NCI-H526 treated with DMSO at 0.1 percent for 48 hours (cell line): ENCODE measurements at regions not wholly inside any gene's neighbourhood (a gene's known extent, or its start where the extent isn't known, plus 50 kb on each side); places are given as distances from the start of the nearest gene placed in this dataset.

ENCODE experiments used
- DNase-seq: peaks from one replicate; lab custom pipeline; 2025; lab: John Stamatoyannopoulos, UW

DNA sequence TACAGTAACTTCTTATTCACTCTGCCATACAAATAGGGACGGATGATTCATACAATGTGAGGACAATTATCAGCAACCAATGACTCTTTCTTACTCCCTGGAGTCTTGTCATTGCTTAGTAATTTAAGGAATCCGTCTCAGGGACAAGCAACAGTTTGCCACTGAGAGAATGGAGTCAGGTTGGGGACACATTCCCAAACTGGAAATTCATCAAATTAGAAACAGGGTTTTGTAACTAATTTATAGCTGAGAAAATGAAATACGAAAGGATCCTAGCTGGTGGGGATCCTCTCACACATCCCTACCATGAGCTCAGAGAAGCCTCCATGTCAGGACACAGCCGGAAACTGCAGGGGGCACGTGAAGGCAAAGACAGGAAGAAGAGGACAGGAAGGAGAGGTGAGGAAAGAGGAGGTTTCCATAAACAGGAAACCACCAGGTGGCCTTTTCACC is 50.4 kb upstream of the KDR start:
- no peak for DNase-seq

DNA sequence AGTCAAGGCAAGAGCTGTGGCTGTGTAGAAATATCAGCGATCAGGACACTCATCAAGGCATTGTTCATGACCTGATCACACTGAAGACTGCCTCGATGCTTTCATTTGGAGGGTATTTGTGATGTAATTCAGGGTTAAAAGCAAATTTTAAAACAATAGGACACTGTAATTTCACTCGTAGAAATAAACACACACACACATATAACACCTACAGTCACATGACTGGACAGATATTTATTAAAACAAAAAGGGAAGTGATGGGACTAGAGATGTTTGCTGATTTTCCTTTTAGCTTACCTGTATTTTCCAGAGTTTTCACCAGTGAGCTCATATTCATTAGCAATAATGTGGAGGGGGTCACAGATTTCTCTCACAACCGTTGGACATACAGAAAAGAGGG is 51.1 kb upstream of the KDR start:
- DNase-seq: no peak

DNA sequence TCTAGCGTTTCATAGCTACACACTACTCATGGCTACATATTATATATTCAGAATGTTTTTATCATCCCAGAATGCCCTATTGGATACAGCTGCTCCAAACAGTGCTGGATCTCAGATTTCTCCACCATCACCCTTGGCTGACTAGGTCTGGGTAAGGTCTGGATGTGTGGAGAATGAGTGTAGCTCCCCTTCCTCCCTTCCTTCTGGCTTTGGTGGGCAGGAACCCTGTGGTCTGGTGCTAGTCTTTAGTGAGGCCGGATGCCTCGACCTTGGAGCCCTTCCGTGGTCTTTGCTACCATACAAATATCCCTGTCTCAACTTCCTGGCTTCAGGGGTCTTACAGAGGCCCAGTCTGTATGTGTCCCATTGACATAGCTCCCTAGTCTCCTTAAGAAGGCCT is 52.1 kb upstream of the KDR start:
- DNase-seq: no peak

DNA sequence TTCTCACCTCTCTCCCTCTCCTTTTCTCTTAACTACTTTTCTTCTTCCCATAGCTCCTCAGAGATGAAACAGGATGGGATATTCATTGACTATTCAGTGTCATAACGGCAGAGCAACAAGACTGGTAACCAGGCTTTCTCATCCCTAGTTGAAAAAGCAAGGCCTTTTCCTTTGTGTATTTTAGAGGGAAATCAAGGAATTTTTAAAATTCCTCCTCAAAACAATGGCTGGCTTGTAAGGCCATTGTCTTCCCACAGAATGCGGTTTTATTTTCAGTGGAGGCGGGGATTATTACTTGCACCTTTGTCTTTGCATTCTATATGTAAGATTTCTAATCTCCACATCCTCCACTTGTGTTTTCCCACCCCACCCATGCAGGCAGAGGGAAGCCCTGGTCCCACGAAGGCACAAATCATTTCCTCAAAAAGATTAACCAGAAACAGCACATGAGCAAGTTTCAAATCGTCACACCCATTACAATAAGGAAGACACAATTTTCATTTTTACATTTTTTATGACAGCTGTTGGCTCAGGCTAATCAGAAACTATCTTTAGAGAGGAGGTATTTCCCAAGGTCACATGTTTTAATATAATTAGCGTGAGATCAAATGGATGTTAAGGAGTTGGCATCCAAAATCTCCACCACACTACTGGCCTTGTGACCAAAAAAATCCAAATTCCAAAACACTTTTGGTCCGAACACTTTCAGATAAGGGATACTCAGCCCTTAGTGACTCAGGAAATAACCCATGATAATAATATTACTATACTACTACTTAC is 53.0 kb upstream of the KDR start:
- no peak for DNase-seq

DNA sequence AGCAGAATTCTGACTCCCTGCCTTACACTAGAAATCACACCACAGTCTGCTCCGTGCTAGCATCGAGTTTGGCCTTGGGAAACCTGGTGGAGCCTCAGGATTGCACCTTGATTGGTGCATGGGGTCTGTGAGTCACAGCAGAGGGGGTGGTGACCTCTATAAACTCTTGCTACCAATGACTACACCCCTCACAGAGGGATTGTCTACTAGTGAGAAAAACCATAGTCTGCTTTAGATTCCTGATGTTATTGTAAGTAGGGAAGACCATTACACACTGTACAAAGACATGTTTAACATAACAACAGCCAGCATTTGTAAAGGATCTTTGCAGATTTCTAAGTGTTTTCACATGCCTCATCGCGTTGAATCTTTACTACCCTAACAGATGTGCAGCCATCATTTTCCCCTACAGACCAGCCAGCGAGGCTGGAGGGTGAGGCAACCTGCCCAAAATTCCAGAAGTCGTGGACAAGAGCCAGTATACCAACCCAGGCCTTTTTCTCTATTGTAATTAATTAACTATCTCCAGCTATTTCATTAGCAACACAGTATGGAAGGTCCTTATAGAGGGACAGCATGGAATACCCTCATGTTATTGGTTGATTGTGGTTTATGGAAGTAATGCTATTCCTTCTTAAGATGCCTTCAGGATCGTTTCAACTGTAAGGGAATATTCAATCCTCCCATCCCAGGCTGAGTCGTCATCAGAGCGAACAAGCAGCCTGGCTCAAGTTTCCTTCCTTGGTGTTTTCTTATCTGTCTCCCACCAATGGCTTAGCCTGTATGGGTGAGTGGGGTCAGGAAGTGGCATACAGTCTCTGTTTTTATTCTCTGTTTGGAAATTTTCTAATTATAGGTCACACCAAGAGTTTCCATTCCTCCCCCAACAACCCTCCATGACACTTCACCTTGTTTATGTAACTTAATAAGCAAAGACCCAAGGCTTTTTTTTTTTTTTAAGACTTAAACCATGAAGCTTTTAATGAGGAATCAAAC is 55.9 kb upstream of the KDR start:
- DNase-seq: no peak

DNA sequence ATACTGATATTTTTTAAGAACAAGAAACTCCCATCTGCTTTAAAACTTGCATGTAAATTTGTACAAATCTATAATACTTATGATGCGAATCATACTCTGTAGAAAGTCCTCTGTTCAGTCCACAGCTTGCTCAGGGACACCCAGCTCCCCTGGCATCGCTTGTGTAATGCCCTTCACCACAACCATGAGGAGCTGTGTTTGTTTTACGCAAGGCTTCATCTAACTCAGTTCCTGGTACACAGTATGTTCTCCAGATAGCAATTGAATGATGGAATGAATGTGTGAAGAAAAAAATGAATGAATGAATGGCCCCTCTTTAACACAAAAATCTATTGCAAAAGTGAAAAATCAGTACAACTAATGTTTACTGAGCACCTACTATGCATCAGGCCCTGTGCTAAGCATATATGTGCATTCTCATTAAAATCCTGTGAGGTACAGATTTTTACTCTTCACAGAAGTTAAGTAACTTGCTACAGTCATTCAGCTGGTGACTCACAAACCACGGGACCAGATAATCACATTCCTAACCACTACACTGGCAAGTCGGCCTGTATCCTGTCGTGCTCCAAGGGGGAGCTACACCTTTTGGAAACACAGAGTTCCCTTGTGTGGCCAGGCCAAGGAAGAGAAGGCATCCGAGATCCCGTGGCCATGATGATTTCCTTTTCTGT is 58.7 kb upstream of the KDR start:
- no peak for DNase-seq

DNA sequence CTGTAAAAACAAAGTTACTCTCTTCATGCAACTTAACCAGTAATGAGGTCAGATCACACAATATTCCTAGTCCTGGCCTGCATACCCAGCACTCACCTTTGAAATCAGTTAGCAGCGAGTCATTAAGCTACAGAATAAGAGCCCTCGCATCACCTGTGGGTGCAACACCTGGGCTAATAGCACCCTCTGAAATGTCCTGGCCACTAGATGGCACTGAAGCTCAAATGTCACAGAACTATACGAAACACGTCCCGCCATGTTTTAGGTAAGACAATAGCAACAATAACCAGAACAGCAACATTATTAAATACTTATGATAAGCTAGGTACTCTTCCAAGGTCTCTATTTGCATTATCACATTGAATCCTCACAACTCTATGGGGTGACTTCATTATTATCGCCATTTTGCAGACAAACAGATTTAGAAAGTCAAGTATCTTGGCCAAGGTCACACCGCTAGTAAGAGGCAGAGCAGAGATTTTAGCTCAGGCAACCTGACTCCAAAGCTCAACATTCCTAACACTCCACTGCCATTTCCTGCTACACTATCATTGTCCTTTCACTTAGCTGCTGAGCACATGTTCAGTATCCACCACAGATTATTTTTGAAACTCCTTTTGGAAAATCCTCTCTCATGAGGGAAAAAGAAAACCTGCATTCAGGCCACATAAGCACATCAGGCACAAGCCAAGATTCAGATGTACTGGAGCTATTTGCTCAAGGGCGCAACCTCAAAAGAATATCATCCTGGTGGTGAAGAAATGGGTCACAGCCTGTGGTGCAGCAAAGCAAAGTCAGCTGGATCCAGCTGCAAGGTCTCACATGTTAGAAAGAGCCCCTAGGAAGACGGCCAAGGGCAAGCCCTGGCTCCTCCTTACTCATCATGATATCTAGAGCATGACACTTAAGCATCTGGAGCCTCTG is 59.5 kb upstream of the KDR start:
- peak; percentile 61 for DNase-seq

DNA sequence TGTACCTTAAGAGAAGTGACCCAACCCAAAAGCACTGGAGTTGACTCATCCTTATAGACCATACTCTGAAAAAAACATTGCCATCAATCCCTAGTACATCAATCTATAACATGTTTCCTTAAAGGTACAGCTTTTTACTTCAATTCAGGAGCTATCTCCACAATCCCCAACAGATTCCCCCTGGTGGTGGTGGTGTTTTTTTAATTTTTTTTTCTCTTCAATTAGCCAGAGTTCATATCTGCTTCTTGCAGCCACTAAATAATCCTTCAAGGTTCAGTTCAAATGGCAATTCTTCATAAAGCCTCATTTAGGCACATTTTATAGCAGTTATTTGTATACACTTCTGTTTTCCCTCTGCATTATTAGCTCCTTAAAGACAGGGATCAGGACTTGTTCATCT is 60.7 kb upstream of the KDR start:
- DNase-seq: no peak

DNA sequence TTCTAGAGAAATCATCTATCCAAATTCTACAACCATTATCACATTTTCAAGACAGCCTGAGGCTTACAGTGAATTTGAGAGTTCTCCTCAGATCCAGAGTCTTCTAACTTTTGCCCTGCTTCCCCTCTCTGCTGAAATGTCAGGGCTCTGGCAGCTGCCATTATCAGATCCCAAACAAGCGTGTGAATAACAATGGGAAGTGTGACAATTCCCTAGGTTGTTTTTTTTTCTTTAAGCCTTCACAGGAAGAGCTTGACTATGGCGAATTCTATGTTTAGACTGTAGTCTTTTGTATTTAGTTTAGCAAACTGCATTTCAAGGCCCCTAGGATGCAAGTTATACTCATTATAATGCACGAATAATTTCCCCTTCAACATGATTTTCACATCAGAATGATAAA is 61.3 kb upstream of the KDR start:
- DNase-seq: no peak

DNA sequence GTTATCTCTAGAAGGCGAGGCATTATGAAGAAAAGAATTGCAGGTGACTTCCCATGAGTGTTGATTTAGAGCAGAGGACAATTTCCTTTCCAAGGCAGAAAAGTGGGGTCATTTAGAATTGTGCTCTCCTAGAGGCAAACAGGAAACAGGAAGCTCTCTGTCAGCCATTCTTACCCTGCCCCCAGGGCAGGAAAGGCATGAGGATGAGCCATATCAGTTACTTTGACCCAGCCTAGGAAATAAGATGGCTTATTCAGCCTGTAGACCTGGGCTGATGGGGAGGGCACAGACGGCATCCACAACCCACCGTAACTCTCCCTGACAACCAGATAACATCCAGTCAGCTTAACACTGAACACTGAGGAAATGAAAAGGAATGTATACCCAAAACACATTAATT is 88.8 kb upstream of the KDR start:
- no peak for DNase-seq

DNA sequence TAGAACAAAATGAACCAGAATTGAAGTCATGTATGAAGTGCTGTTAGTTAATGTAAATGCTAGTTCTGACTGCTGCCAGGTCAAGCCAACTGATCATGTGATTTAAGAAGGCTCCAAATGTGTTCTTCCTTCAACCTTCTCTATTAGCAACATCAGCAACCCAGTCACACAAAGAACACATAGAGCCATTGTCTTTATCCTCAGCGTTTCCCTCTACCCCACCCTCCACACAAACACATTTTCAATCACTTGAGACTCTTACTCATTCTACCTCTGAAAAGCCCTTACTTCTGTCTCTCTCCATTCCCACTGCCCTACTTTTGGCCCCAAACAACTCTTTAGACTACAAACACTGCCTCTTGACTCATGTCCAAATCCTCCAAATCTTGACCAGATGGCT is 89.7 kb upstream of the KDR start:
- no peak for DNase-seq

DNA sequence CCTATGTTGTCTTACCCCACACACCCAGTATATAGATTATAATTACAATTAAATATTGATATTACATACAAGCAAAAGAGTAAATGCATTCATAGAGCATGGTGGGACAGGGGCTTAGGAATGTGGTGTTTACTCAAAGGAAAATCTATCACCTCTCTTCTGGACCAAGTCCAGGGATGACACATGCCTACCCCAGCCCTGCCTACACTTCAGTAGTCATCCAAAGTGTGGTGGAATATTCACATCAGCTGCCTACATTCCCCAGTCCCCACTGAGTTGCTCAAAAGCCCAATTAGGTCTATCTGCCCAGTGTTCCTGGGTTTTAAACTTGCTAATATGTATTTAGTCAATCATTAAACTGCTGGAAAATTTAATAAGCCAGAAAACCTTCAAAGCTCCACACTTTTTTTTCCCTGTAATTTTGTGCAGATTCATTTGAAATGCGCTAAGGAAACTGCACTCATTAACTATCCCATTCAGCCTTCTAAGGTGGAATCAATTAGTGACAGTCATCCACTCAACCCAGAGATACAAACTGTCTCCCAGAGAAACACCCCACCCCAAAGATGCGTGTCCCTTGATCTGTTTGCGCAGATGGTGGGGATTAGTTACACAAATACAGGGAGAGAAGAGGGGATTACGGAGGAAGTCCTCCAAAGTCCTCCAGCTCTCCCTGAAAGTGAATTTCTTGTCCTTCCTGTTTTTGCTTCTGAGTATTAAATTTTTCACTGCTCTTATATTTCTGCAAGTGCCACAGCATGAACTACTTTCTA is 91.7 kb upstream of the KDR start:
- DNase-seq: no peak

DNA sequence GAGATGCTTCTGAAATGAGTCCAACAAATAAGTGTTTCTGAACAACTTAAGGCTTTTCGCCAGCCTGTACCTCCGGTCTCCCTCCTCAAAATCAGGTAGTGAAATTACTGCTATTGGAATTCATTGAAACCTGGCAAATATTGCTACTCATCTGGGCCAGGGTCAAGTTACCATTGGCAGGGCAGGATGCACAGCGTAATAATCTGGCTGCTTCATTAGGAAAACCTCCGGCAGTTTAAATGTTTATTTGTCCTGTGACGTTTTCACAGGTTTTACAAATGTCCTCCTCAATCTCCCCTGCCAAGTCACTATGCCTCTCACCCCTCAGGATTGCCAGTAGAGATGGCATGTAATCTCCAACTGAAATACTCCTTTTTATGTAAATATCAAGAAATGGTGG is 92.6 kb upstream of the KDR start:
- no peak for DNase-seq

DNA sequence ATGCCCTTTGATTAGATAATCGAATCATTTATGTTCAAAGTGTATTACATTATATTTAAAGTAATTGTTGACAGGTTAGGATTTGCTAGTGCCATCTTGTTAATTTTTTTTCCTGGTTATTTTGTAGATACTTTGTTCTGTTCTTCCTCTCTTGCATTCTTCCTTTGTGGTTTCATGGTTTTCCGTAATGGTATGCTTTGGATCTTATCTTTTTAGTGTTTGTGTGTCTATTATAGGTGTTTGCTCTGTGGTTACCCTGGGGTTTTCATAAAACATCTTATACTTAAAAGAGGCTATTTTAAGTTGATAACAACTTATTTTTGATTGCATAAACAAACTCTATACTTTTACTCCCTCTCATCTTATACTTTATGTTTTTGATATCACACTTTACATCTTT is 108.2 kb upstream of the SRD5A3 start:
- no peak for DNase-seq

DNA sequence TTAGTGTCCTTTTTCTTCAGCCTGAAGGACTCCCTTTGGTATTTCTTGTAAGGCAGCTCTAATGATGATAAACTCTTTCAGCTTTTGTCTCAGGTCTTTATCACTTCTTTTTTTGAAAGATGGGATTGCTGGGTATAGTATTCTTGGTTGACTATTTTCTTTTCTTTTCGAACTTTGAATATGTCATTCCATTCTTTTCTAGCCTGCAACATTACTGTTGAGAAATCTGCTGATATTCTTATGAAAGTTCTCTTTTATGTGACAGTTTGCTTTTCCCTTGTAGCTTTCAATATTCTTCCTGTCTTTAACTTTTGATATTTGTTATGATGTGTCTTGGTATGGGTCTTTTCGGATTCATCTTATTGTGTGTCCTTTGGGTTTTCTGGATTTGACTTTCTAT is 107.6 kb upstream of the SRD5A3 start:
- no peak for DNase-seq

DNA sequence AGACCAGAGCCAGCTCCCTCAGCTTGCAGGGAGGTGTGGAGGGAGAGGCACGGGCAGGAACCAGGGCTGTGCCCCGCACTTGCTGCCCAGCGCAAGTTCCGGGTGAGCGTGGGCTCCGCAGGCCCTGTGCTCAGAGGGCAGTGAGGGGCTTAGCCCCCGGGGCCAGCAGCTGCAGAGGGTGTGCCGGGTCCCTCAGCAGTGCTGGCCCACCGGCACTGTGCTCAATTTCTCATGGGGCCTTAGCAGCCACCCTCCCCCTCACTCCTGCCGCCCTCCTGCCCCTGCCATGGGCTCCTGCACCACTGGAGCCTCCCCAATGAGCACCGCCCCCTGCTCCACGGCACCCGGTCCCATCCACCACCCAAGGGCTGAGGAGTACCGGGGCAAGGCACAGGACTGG is 104.6 kb upstream of the SRD5A3 start:
- DNase-seq: no peak

DNA sequence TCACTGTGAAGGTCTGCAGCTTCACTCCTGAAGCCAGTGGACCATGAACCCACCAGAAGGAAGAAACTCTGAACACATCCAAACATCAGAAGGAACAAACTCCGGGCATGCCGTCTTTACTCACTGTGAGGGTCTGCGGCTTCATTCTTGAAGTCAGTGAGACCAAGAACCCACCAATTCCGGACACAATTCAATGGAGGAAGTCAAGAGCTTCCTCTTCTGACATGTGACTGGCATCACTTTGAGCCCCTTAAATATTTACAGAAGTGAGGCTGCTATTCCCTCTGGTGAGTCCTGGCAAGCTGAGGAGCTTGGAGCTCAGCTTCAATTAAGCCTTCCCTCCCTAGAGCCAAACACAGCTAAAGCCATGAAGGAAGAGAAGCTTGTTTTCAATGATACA is 103.5 kb upstream of the SRD5A3 start:
- DNase-seq: no peak

DNA sequence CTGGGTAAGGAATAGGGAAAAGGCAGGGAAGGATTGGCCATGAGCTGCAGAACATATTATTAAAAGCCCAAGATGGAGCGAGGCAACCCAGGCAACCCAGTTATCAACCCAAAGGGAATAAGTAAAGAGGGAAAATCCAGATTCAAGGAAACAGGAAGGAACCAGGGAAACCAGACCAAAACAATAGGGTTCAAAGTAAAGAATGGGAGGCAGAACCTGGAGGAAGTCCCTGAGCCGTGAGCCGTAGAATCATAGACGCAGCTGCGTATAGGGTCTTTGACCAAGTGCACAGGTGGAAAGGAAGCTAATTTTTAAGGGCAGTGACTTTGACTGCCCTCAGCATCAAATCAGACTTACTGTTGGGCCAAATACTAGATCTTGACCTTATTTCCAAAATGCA is 98.5 kb upstream of the SRD5A3 start:
- DNase-seq: no peak

DNA sequence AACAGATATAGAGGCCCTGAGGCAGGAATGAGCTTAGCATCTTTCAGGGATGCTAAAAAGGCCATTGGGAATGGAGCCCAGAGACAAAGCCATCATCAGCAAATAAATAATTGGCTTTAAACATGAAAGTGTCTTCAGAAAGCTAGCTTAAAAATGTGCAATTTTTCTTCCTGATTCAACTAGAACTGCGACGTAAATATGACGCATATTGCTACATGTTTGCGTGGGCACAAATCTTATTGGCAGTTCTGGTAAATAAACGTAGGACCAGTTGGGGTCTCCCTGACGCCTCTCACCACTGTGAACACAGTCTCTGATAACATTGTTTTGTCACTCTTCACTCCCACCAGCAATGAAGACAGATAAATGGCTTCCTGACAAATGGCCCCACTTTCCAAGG is 97.3 kb upstream of the SRD5A3 start:
- DNase-seq: no peak

DNA sequence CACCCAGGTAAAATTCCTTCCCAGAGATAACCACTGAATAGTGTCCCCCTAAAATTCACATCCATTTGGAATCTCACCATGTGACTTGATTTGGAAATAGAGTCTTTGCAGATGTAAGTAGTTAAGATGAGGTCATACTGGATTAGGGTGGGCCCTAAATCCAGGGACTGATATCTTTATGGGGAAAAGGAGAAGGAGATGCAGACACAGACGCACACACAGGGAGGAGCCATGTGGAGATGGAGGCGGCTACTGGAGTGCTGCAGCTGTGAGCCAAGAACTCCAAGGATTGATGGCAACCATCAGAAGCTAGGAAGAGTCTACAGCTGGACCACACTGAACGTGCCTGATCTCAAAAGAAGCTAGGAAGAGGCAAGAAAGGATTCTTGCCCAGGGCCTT is 96.6 kb upstream of the SRD5A3 start:
- no peak for DNase-seq

DNA sequence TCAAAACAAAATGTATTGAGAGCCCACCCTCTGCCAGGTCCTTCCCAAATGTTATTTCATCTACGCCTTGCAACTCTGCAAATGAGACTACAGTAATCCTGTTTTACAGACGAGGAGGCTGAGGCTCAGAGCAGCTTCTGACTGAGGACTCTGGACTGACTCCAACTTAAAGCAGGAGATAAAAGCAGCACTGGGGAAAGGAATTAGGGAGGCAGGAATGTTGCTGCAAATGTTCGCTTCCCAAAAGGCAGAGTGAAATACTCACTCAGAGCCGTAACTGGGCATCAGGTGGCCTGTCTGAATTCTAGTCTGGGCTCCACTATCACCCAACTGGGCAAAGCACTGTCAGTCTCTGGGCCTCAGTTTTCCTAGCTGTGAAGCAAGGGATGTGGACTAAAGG is 94.7 kb upstream of the SRD5A3 start:
- DNase-seq: no peak
